ENCODE measurements at regions not wholly inside any gene's neighbourhood (a gene's known extent, or its start where the extent isn't known, plus 50 kb on each side); places are given as distances from the start of the nearest gene placed in this dataset.
"Not testable (repeated sequence)": the region's sequence is repeated elsewhere in the genome, so short reads cannot be mapped to it uniquely, and the experiment has no call there.

- DNase-seq (ENCODE audit: low spot score): no peak
These were observed 268.5 kb downstream of the LRIG3 start for GRCh38 chr12:58651850-58652249.

- DNase-seq (ENCODE audit: low spot score): no peak
These were observed 266.3 kb downstream of the LRIG3 start for GRCh38 chr12:58654021-58654420.

GRCh38 chr12:58655375-58655774, 264.9 kb downstream of the LRIG3 start:
- no peak for DNase-seq (ENCODE audit: low spot score)

- no peak for DNase-seq (ENCODE audit: low spot score)
These were observed 263.9 kb downstream of the LRIG3 start for GRCh38 chr12:58656254-58657009.

- no peak for DNase-seq (ENCODE audit: low spot score)
These were observed 263.1 kb downstream of the LRIG3 start for GRCh38 chr12:58657190-58657589.

- DNase-seq (ENCODE audit: low spot score): no peak
These were observed 254.9 kb downstream of the LRIG3 start for GRCh38 chr12:58665375-58665774.

- no peak for DNase-seq (ENCODE audit: low spot score)
These were observed 252.1 kb downstream of the LRIG3 start for GRCh38 chr12:58668233-58668632.

- peak; percentile 22 for DNase-seq (ENCODE audit: low spot score)
These were observed 251.4 kb downstream of the LRIG3 start for GRCh38 chr12:58668871-58669270.

- DNase-seq (ENCODE audit: low spot score): no peak
These were observed 249.7 kb downstream of the LRIG3 start for GRCh38 chr12:58670623-58671022.

- no peak for DNase-seq (ENCODE audit: low spot score)
These were observed 249.1 kb downstream of the LRIG3 start for GRCh38 chr12:58671196-58671595.

- no peak for DNase-seq (ENCODE audit: low spot score)
These were observed 247.3 kb downstream of the LRIG3 start for GRCh38 chr12:58673021-58673420.

GRCh38 chr12:58677833-58678232, 242.5 kb downstream of the LRIG3 start:
- not testable (repeated sequence) for DNase-seq (ENCODE audit: low spot score)

- DNase-seq (ENCODE audit: low spot score): no peak
These were observed 241.6 kb downstream of the LRIG3 start for GRCh38 chr12:58678753-58679152.

- DNase-seq (ENCODE audit: low spot score): no peak
These were observed 238.6 kb downstream of the LRIG3 start for GRCh38 chr12:58681730-58682129.

- DNase-seq (ENCODE audit: low spot score): no peak
These were observed 225.0 kb downstream of the LRIG3 start for GRCh38 chr12:58695263-58695662.

- no peak for DNase-seq (ENCODE audit: low spot score)
These were observed 218.8 kb downstream of the LRIG3 start for GRCh38 chr12:58701536-58701935.

- DNase-seq (ENCODE audit: low spot score): no peak
These were observed 216.4 kb downstream of the LRIG3 start for GRCh38 chr12:58703866-58704265.

GRCh38 chr12:58704770-58705169, 215.5 kb downstream of the LRIG3 start:
- not testable (repeated sequence) for DNase-seq (ENCODE audit: low spot score)

GRCh38 chr12:58710901-58711300, 209.4 kb downstream of the LRIG3 start:
- no peak for DNase-seq (ENCODE audit: low spot score)

- DNase-seq (ENCODE audit: low spot score): no peak
These were observed 208.3 kb downstream of the LRIG3 start for GRCh38 chr12:58711974-58712373.

- no peak for DNase-seq (ENCODE audit: low spot score)
These were observed 207.3 kb downstream of the LRIG3 start for GRCh38 chr12:58712976-58713375.

- DNase-seq (ENCODE audit: low spot score): no peak
These were observed 201.1 kb downstream of the LRIG3 start for GRCh38 chr12:58719161-58719560.

- DNase-seq (ENCODE audit: low spot score): no peak
These were observed 199.9 kb downstream of the LRIG3 start for GRCh38 chr12:58720421-58720820.

- DNase-seq (ENCODE audit: low spot score): no peak
These were observed 194.8 kb downstream of the LRIG3 start for GRCh38 chr12:58725400-58726105.
